Upper lobe of left lung (tissue), 6 donors: ENCODE measurements at regions not wholly inside any gene's neighbourhood (a gene's known extent, or its start where the extent isn't known, plus 50 kb on each side); places are given as distances from the start of the nearest gene placed in this dataset.
"Not testable (repeated sequence)": the region's sequence is repeated elsewhere in the genome, so short reads cannot be mapped to it uniquely, and the experiment has no call there.

ENCODE experiments used
- ATAC-seq, 2 donors: fragments of 200-7000 bp; cut with Tn5 transposase; one replicate each; pipeline ENCODE4 v1.9.1; 2022; ENCODE audit warnings: mild to moderate bottlenecking in 2 of 2, moderate library complexity in 2 of 2; ENCODE audit not compliant: low FRiP score in 2 of 2
- DNase-seq, 2 donors: peaks; one replicate each; pipeline ENCODE4 v3.0.0-alpha.2; 2019 to 2020
- H3K27ac ChIP-seq, 4 donors: fragments of 200-600 bp; sonication (generic); one replicate each; pipeline ENCODE4 v1.5.1; 2016 to 2019
- H3K27me3 ChIP-seq, 4 donors: fragments of 200-600 bp; sonication (generic); one replicate each; pipeline ENCODE4 v1.5.1; 2017 to 2019
- H3K36me3 ChIP-seq, 4 donors: fragments of 200-600 bp; sonication (generic); one replicate each; pipeline ENCODE4 v1.5.1; 2016 to 2019
- H3K4me1 ChIP-seq, 4 donors: fragments of 200-600 bp; sonication (generic); one replicate each; pipeline ENCODE4 v1.5.1; 2018 to 2019
- H3K4me3 ChIP-seq, 4 donors: fragments of 200-600 bp; sonication (generic); one replicate each; pipeline ENCODE4 v1.5.1; 2017 to 2019; ENCODE audit warnings: mild to moderate bottlenecking in 2 of 4, moderate library complexity in 1 of 4
- H3K9me3 ChIP-seq, 4 donors: fragments of 200-600 bp; sonication (generic); one replicate each; pipeline ENCODE4 v1.5.1; 2018 to 2019
- CTCF ChIP-seq, 6 experiments: fragments of 450-650 bp in 4 of 6; fragments of 200-600 bp in 2 of 6; sonication (generic) in 2 of 6; IDR thresholded peaks; one replicate each; pipeline ENCODE4 v1.5.1; 2016 to 2019; ENCODE audit warnings: antibody characterized with exemption in 6 of 6
- EP300 ChIP-seq, 4 donors: sonication (generic); formaldehyde crosslinking; IDR thresholded peaks; one replicate each; pipeline ENCODE4 v1.5.1; 2017; ENCODE audit warnings: antibody characterized with exemption in 4 of 4, control low read depth in 2 of 4
- POLR2A ChIP-seq, 4 donors: fragments of 450-650 bp; IDR thresholded peaks; one replicate each; pipeline ENCODE4 v1.5.1; 2016 to 2017; ENCODE audit warnings: antibody characterized with exemption in 4 of 4, mild to moderate bottlenecking in 2 of 4
- POLR2AphosphoS5 ChIP-seq, 2 donors: sonication (generic); formaldehyde crosslinking; IDR thresholded peaks; one replicate each; pipeline ENCODE4 v1.5.1; 2017; ENCODE audit warnings: antibody characterized with exemption in 2 of 2
- WGBS, 2 donors: methylation state at CpG; one replicate each; pipeline ENCODE4 v1.1.5; 2017 to 2018; 5-methylcytosine and 5-hydroxymethylcytosine counted together
- donor health status: DM: no; HTN: no; CAD: no; lungs with moderate emphysema.
- donor health status: DM: no; HTN: yes; CAD: no; lungs with severe emphysema.

GRCh38 chr12:126944684-126945083, 1322.3 kb upstream of the TMEM132C start:
- no peak for TF ChIP-seq POLR2A (IDR thresholded peaks at IDR 0.05)
- no peak for TF ChIP-seq POLR2AphosphoS5 (IDR thresholded peaks at IDR 0.05)
- TF ChIP-seq CTCF (IDR thresholded peaks at IDR 0.05), result no peak
- no peak for TF ChIP-seq EP300 (IDR thresholded peaks at IDR 0.05)
- Histone ChIP-seq H3K27me3 (no peaks in the 10 kb centered on the region), H3K36me3 (no peaks in the 10 kb centered on the region), H3K4me1 (no peaks in the 10 kb centered on the region), H3K9me3 (no peaks in the 10 kb centered on the region), H3K27ac (no peak overlapping the region), H3K4me3 (no peak overlapping the region)
- DNase-seq, result no peak
- ATAC-seq, result no peak
- WGBS, 2 donors, result 75 to 86% methylated on average over 6 of the region's 6 CpGs

- not testable (repeated sequence) for H3K9me3 ChIP-seq, DNase-seq, H3K4me3 ChIP-seq, H3K4me1 ChIP-seq, ATAC-seq, H3K36me3 ChIP-seq, H3K27ac ChIP-seq, H3K27me3 ChIP-seq
- 76 to 78% methylated on average over 6 to 7 of the region's 7 CpGs for WGBS, 2 donors
Measured at GRCh38 chr12:126946958-126947357, 1320.0 kb upstream of the TMEM132C start.

GRCh38 chr12:126949558-126949957, 1317.4 kb upstream of the TMEM132C start:
- ATAC-seq (no peak), DNase-seq (no peak)
- WGBS, 2 donors, result 88 to 90% methylated on average over 1 of the region's 1 CpG
- H3K9me3 ChIP-seq, result no peaks in the 10 kb centered on the region
- TF ChIP-seq POLR2AphosphoS5 (IDR thresholded peaks at IDR 0.05) (no peak), POLR2A (IDR thresholded peaks at IDR 0.05) (no peak), CTCF (IDR thresholded peaks at IDR 0.05) (no peak), EP300 (IDR thresholded peaks at IDR 0.05) (no peak)
- H3K27me3 ChIP-seq, result no peaks in the 10 kb centered on the region
- no peak overlapping the region for H3K4me3 ChIP-seq
- H3K4me1 ChIP-seq, result no peaks in the 10 kb centered on the region
- H3K27ac ChIP-seq, result no peak overlapping the region
- no peaks in the 10 kb centered on the region for H3K36me3 ChIP-seq

- Histone ChIP-seq H3K4me1 (no peaks in the 10 kb centered on the region), H3K27ac (no peak overlapping the region), H3K4me3 (no peak overlapping the region), H3K9me3 (no peaks in the 10 kb centered on the region), H3K36me3 (no peaks in the 10 kb centered on the region), H3K27me3 (no peaks in the 10 kb centered on the region)
- TF ChIP-seq POLR2AphosphoS5 (IDR thresholded peaks at IDR 0.05) (no peak), CTCF (IDR thresholded peaks at IDR 0.05) (no peak), EP300 (IDR thresholded peaks at IDR 0.05) (no peak), POLR2A (IDR thresholded peaks at IDR 0.05) (no peak)
- 73 to 85% methylated on average over 6 of the region's 6 CpGs for WGBS, 2 donors
- DNase-seq (no peak), ATAC-seq (no peak)
Measured at GRCh38 chr12:126950266-126950665, 1316.7 kb upstream of the TMEM132C start.

- Histone ChIP-seq H3K27ac (no peak overlapping the region), H3K27me3 (no peaks in the 10 kb centered on the region), H3K36me3 (no peaks in the 10 kb centered on the region), H3K4me1 (no peaks in the 10 kb centered on the region), H3K4me3 (no peak overlapping the region), H3K9me3 (no peaks in the 10 kb centered on the region)
- 19 to 43% methylated on average over 8 of the region's 8 CpGs for WGBS, 2 donors
- no peak for DNase-seq
- ATAC-seq, result no peak
- TF ChIP-seq EP300 (IDR thresholded peaks at IDR 0.05) (no peak), POLR2AphosphoS5 (IDR thresholded peaks at IDR 0.05) (no peak), POLR2A (IDR thresholded peaks at IDR 0.05) (no peak), CTCF (IDR thresholded peaks at IDR 0.05) (no peak)
Measured at GRCh38 chr12:126952096-126953007, 1314.6 kb upstream of the TMEM132C start.
